Fibroblast of the aortic adventitia (primary cell): ENCODE measurements at regions not wholly inside any gene's neighbourhood (a gene's known extent, or its start where the extent isn't known, plus 50 kb on each side); places are given as distances from the start of the nearest gene placed in this dataset.

Experiments used
- DNase-seq: peaks from one replicate; pipeline ENCODE4 v3.0.0-alpha.2; 2010; ENCODE audit warnings: low read depth
- H3K4me3 ChIP-seq: 2 replicates; pipeline ENCODE4 v1.5.1; 2011; ENCODE audit warnings: low read depth, mild to moderate bottlenecking, control low read depth, low read length, moderate library complexity
- CTCF ChIP-seq: IDR thresholded peaks from 2 replicates; pipeline ENCODE4 v1.5.1; 2011; ENCODE audit warnings: mild to moderate bottlenecking, low read length, control low read depth, inconsistent platforms; ENCODE audit not compliant: insufficient read depth

DNA sequence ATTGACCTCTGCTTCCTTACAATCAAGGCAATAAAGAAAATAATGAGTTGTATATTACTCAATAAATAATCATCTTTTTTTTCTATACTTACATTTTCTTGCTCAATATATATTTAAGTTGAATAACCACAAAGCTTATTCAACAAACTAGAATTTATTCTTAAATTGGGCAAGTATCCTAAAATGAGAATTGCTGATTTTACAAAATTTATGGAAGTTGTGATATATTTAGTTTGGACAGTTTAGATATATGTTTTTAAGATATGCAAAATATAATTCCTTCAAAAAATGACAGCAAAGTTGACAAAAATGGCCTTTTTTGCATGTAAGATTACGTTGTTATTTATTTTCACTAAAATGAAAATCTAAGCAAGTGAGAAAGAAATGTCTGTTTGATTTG, 305.7 kb upstream of the GRIN3A start:
- TF ChIP-seq CTCF, result no peak
- no peak for DNase-seq
- no peak overlapping the region for H3K4me3 ChIP-seq

- no peak overlapping the region for H3K4me3 ChIP-seq
- TF ChIP-seq CTCF, result no peak
- DNase-seq, result no peak
Measured at GRCh38 chr9:102038006-102038405, 299.6 kb upstream of the GRIN3A start.

DNA sequence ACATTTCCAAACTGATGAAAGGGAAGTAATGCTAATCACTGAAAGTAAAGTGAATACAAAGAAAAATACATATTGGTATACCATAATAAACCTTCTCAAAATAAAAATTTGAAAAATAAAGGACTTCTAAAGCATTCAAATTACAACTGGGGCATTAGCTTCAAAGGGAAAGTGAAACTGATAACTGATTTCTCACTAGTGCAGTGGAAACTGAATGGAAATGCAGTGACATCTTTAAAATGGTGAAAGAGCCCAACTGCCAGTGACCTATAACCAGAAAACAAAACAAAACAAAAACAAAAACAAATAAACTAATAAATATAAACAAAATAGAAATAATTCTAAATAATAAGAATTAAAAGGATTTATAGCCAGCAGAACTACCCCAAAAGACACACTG, 297.5 kb upstream of the GRIN3A start:
- no peak overlapping the region for H3K4me3 ChIP-seq
- DNase-seq, result no peak
- no peak for TF ChIP-seq CTCF

DNA sequence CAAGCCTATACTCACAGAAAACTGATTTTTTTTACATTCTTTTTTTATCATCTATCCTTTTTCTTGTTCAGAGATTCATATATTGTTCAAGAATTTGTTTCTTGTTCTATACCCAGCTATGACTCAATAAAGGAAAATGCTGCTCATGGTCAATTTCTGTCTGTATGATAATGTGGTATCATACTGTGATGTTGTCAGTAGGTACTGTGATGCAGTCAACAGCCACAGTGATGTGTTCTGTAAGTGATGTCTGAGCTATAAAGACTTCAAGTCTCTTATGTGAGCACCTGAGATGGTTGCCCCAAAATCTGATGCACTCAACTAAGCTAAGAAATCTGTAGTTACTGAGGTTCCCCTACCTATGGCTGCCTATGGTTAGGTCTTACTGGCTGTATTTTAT, 294.2 kb upstream of the GRIN3A start:
- DNase-seq, result no peak
- H3K4me3 ChIP-seq, result no peak overlapping the region
- no peak for TF ChIP-seq CTCF

- TF ChIP-seq CTCF, result no peak
- H3K4me3 ChIP-seq, result no peak overlapping the region
- DNase-seq, result no peak
Measured at GRCh38 chr9:102000956-102001355, 262.5 kb upstream of the GRIN3A start.

- DNase-seq, result no peak
- H3K4me3 ChIP-seq, result no peak overlapping the region
- no peak for TF ChIP-seq CTCF
Measured at GRCh38 chr9:101999441-101999840, 261.0 kb upstream of the GRIN3A start.

GRCh38 chr9:101995231-101995630, 256.8 kb upstream of the GRIN3A start:
- no peak overlapping the region for H3K4me3 ChIP-seq
- no peak for DNase-seq
- no peak for TF ChIP-seq CTCF
